ENCODE measurements at regions not wholly inside any gene's neighbourhood (a gene's known extent, or its start where the extent isn't known, plus 50 kb on each side); places are given as distances from the start of the nearest gene placed in this dataset.

DNA sequence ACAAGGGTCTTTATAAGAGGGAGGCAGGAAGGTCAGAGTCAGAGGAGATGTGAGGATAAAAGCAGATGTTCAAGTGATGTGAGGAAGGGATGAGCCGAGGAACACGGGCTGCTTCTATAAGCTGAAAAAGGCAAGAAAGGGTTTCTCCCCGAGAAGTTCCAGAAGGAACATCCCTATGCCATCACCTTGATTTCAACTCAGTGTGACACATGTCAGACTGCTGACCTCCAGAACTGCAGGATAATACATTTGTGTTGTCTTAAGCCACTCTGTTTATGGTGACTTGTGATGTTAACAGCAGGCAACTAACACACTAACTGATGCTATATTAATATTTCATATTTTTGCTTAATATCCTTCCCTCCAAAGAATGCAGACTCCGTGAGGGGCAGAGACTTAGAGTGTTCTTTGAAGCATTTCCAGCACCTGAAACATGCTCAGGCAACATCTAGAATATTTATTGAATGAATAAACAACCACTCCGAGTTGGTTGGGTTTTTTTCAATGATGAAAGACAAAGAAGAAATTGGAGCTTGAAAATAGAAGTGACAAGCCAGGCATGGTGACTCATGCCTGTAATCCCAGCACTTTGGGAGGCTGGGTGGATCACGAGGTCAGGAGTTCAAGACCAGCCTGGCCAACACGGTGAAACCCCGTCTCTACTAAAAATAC is 77.6 kb upstream of the ADRA1B start:
- no peak for DNase-seq (ENCODE audit: low read depth in 2 of 2, low spot score in 1 of 2)

DNA sequence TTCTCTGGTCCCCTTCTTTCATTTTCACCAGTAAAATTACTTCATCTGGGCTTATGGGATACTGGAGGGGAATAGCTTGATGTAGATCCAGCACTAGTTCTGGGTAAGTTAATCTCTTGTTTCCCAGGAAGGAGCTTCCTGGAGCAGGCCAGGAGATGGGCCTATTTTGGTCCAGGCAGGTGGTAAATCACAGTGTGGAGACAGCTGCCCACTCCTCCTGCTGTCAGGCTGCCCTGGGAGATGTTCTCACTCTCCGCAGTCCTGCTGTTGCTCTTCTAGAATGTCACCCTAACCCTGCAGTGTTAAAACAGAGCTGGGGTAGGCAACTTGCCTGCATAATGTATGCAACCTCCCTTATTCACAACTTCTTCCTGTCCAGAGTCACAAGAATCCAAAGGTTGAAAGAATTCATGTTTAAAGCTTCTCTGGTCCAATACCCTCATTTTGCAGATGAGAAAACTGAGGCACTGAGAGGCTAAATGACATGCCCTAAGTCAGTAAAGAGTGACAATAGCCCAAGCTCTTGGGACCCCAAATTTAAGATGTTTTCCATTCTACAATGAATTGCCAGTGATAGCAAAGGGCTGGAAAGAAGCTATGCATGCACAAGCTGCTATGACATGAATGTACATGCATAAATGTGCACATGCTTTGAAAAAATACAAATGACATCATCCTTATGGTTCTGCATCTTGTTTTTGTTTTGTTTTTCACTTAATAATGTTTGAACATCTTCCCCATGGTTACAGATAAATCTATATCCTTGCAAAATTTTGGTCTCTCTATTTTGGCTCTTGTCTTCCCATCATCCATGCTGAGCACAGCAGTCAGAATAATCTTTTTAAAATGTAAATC is 71.8 kb upstream of the ADRA1B start:
- DNase-seq (ENCODE audit: low read depth in 2 of 2, low spot score in 1 of 2), result no peak

DNA sequence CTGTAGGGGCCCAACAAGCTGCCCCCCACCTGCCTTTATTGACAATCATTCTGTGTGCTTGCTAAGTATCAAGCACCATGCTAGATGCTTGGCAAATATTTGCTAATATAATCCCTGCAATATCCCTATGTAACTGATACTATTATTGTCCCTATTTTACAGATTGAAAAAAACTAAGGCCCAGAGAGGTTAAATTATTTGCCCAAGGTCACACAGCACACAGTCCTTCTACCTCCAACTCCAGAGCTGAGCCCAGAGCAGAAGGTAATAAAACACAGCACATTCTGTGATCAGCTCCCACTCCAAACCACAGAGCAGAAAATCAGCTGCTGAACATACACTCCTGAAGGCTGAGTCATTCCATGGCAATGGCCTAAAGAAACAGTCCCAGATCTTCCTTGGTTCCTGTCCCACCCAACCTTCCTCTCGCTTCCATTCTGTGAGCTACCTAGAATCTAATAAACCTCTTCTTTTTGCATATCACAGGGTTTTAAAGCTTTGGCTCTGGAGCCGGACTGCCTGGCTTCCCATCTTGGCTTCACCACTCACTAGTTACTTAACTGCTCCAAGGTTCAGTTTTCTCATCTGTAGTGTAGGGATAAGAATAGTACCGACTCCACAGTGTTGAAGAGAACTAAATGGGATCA is 66.7 kb upstream of the ADRA1B start:
- DNase-seq (ENCODE audit: low read depth in 2 of 2, low spot score in 1 of 2), result no peak

DNA sequence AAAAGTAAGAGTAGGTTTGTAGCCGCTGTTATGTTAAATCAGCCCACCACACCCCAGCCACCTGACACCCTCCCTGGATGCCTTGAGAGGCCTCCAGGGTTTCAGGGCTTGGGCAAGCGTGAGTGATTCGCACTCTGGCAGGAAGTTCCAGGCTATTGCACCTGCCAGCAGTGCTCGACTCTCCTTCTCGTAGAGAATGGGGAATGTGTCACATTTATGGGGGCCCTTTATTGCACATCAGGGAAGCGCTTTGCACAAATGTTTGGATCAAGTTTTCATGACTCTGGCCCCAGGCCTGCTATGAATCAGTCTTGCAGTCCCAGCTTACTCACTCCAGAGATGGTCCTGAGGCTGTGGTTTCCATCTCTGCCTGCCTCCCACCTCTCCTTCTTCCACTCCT is 66.1 kb upstream of the ADRA1B start:
- no peak for DNase-seq (ENCODE audit: low read depth in 2 of 2, low spot score in 1 of 2)

- DNase-seq (ENCODE audit: low read depth in 2 of 2, low spot score in 1 of 2), result no peak
Measured at GRCh38 chr5:159851053-159851452, 65.2 kb upstream of the ADRA1B start.

DNA sequence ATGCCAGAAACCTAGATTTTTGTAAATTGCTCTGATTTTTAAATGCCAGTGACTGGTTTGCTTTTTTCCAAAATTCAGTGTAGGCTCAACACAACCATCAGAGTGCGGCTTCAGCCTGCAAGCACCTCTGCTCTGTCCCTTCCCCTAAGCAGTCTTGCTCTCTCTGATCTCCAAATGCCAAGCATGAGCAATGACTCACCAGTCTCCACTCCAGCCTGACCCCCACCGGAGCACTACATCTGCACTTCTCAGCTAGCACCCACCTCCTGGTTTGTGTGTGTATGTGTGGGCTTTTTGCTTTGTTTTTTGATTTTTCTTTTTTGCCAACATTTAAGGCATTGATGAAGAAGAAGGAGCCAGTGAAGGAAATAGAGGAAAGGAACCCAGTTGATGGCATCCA is 61.4 kb upstream of the ADRA1B start:
- no peak for DNase-seq (ENCODE audit: low read depth in 2 of 2, low spot score in 1 of 2)

DNA sequence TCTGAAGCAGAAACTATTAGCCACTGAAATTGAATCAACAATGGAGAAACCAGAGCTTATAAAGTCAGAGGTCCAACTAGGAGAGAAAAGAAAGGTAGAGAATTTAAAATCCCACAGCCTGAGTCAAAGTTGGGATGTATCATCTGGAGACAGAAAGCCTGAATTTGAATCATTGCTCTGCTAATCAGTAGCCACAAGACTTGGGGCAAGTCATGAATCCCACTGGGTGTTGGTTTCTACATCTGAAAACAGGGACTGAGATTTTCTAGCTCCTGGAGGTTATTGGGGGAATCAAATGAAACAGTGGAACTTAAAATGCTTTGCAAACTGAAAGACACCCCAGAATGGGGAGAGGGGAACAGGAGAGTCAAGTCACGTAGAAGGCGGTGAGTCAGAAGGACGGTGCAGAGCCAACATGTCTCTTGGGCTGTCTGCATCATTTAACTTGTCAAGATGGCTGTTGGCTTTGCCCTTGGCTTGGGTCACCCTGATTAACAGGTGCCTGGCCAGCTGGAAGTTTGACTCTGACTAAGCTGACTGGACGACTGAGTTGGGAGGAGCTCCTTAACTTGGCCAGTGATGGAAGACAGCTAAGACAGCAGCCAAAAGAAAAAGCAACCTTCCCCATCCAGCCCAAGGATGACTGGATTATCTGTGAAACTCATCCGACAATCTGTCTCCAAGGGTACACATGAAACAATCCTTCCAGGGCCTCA is 60.6 kb upstream of the ADRA1B start:
- DNase-seq (ENCODE audit: low read depth in 2 of 2, low spot score in 1 of 2), result no peak

DNA sequence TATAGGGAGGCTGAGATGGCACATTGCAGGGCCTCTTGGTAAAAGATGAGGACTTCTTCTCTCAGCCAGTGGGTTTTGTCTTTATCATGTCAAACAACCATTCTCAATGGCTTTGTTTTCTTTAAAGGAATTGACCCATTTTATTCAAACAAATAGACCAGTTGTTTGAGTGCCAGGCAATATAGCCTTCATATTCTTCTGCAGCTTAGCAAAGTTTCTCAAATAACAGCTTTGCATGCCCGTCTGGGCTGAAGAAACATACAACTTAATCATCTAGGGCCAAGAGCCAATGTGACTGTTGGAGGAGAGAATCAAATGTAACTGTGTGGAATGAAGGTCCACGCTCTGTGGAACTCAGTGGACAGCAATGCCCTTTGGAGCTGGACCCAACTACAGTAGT is 57.4 kb upstream of the ADRA1B start:
- no peak for DNase-seq (ENCODE audit: low read depth in 2 of 2, low spot score in 1 of 2)

GRCh38 chr5:159861086-159861485 is 55.2 kb upstream of the ADRA1B start:
- no peak for DNase-seq (ENCODE audit: low read depth in 2 of 2, low spot score in 1 of 2)

GRCh38 chr5:159864885-159865691 is 51.2 kb upstream of the ADRA1B start:
- DNase-seq (ENCODE audit: low read depth in 2 of 2, low spot score in 1 of 2), result no peak

- DNase-seq (ENCODE audit: low read depth in 2 of 2, low spot score in 1 of 2), result no peak
Measured at GRCh38 chr5:159866093-159866492, 50.2 kb upstream of the ADRA1B start.
